ENCODE measurements at regions not wholly inside any gene's neighbourhood (a gene's known extent, or its start where the extent isn't known, plus 50 kb on each side); places are given as distances from the start of the nearest gene placed in this dataset.

GRCh38 chr9:31084350-31084749, 1300.1 kb upstream of the ACO1 start:
- DNase-seq, result no peak

- no peak for DNase-seq
Measured at GRCh38 chr9:31089549-31090221, 1294.8 kb upstream of the ACO1 start.

GRCh38 chr9:31100311-31100710, 1284.1 kb upstream of the ACO1 start:
- DNase-seq, result no peak

- DNase-seq, result no peak
Measured at GRCh38 chr9:31103836-31104235, 1280.6 kb upstream of the ACO1 start.

GRCh38 chr9:31104249-31104648, 1280.2 kb upstream of the ACO1 start:
- no peak for DNase-seq

GRCh38 chr9:31112491-31112890, 1272.0 kb upstream of the ACO1 start:
- no peak for DNase-seq

GRCh38 chr9:31114346-31114745, 1270.1 kb upstream of the ACO1 start:
- DNase-seq, result no peak

- DNase-seq, result peak; percentile 26
Measured at GRCh38 chr9:31119890-31120454, 1264.5 kb upstream of the ACO1 start.

- DNase-seq, result no peak
Measured at GRCh38 chr9:31124389-31124788, 1260.1 kb upstream of the ACO1 start.

- DNase-seq, result no peak
Measured at GRCh38 chr9:31135567-31135966, 1248.9 kb upstream of the ACO1 start.

GRCh38 chr9:31136524-31136923, 1247.9 kb upstream of the ACO1 start:
- DNase-seq, result no peak

- no peak for DNase-seq
Measured at GRCh38 chr9:31137176-31138160, 1247.0 kb upstream of the ACO1 start.

- DNase-seq, result no peak
Measured at GRCh38 chr9:31140316-31140715, 1244.1 kb upstream of the ACO1 start.

- DNase-seq, result no peak
Measured at GRCh38 chr9:31142456-31142855, 1242.0 kb upstream of the ACO1 start.

GRCh38 chr9:31144614-31145013, 1239.8 kb upstream of the ACO1 start:
- DNase-seq, result no peak

GRCh38 chr9:31146485-31147166, 1237.8 kb upstream of the ACO1 start:
- no peak for DNase-seq

GRCh38 chr9:31153250-31153840, 1231.1 kb upstream of the ACO1 start:
- DNase-seq, result no peak

GRCh38 chr9:31166516-31166915, 1217.9 kb upstream of the ACO1 start:
- no peak for DNase-seq

GRCh38 chr9:31168161-31168560, 1216.3 kb upstream of the ACO1 start:
- DNase-seq, result no peak

GRCh38 chr9:31174681-31175080, 1209.8 kb upstream of the ACO1 start:
- no peak for DNase-seq

GRCh38 chr9:31183866-31184265, 1200.6 kb upstream of the ACO1 start:
- no peak for DNase-seq

- DNase-seq, result no peak
Measured at GRCh38 chr9:31185831-31186230, 1198.6 kb upstream of the ACO1 start.

GRCh38 chr9:31188496-31188895, 1195.9 kb upstream of the ACO1 start:
- no peak for DNase-seq
